A204.1 (cell line): ENCODE measurements at regions not wholly inside any gene's neighbourhood (a gene's known extent, or its start where the extent isn't known, plus 50 kb on each side); places are given as distances from the start of the nearest gene placed in this dataset.
"Not testable (repeated sequence)": the region's sequence is repeated elsewhere in the genome, so short reads cannot be mapped to it uniquely, and the experiment has no call there.

ENCODE experiments used
- FAIRE-seq: peaks from 2 replicates; lab custom pipeline; 2012; peaks lifted over from hg19 to GRCh38; lab: Jason Lieb, UNC

- not testable (repeated sequence) for FAIRE-seq
These were observed 1600.0 kb upstream of the NUDT12 start for GRCh38 chr5:105162557-105162956.

- no peak for FAIRE-seq
These were observed 1595.9 kb upstream of the NUDT12 start for GRCh38 chr5:105158526-105158925.

- no peak for FAIRE-seq
These were observed 1587.7 kb upstream of the NUDT12 start for GRCh38 chr5:105150323-105150722.

GRCh38 chr5:105146867-105147266, 1584.3 kb upstream of the NUDT12 start:
- FAIRE-seq, result no peak

GRCh38 chr5:105145152-105145551, 1582.6 kb upstream of the NUDT12 start:
- FAIRE-seq, result no peak

- FAIRE-seq, result no peak
These were observed 1571.7 kb upstream of the NUDT12 start for GRCh38 chr5:105134328-105134727.

- no peak for FAIRE-seq
These were observed 1570.5 kb upstream of the NUDT12 start for GRCh38 chr5:105133087-105133486.

- no peak for FAIRE-seq
These were observed 1570.0 kb upstream of the NUDT12 start for GRCh38 chr5:105132581-105132980.

GRCh38 chr5:105131045-105131444, 1568.5 kb upstream of the NUDT12 start:
- no peak for FAIRE-seq

- FAIRE-seq, result no peak
These were observed 1539.0 kb upstream of the NUDT12 start for GRCh38 chr5:105101577-105101976.

- no peak for FAIRE-seq
These were observed 1526.4 kb upstream of the NUDT12 start for GRCh38 chr5:105088961-105089360.

GRCh38 chr5:105088102-105088501, 1525.5 kb upstream of the NUDT12 start:
- FAIRE-seq, result no peak

GRCh38 chr5:105057893-105058292, 1495.3 kb upstream of the NUDT12 start:
- FAIRE-seq, result no peak

GRCh38 chr5:105057001-105057436, 1494.4 kb upstream of the NUDT12 start:
- FAIRE-seq, result no peak

GRCh38 chr5:105054406-105054805, 1491.8 kb upstream of the NUDT12 start:
- FAIRE-seq, result no peak

GRCh38 chr5:105042623-105043022, 1480.0 kb upstream of the NUDT12 start:
- FAIRE-seq, result no peak

- not testable (repeated sequence) for FAIRE-seq
These were observed 1474.2 kb upstream of the NUDT12 start for GRCh38 chr5:105036814-105037213.

GRCh38 chr5:105034401-105034763, 1471.8 kb upstream of the NUDT12 start:
- no peak for FAIRE-seq

- no peak for FAIRE-seq
These were observed 1471.2 kb upstream of the NUDT12 start for GRCh38 chr5:105033637-105034400.

- FAIRE-seq, result no peak
These were observed 1470.3 kb upstream of the NUDT12 start for GRCh38 chr5:105032917-105033316.

- FAIRE-seq, result no peak
These were observed 1467.6 kb upstream of the NUDT12 start for GRCh38 chr5:105030153-105030552.

GRCh38 chr5:105015098-105015497, 1452.5 kb upstream of the NUDT12 start:
- no peak for FAIRE-seq

- no peak for FAIRE-seq
These were observed 1436.0 kb upstream of the NUDT12 start for GRCh38 chr5:104998572-104998971.

GRCh38 chr5:104998169-104998568, 1435.6 kb upstream of the NUDT12 start:
- no peak for FAIRE-seq
